HK-2 (cell line): ENCODE measurements at regions not wholly inside any gene's neighbourhood (a gene's known extent, or its start where the extent isn't known, plus 50 kb on each side); places are given as distances from the start of the nearest gene placed in this dataset.

Experiments
- DNase-seq: peaks from one replicate; pipeline ENCODE4 v3.0.0-alpha.2; 2018; ENCODE audit not compliant: unreplicated experiment

- DNase-seq = no peak
Measured at GRCh38 chr20:11247046-11248010, 573.5 kb upstream of the JAG1 start.

GRCh38 chr20:11248011-11248409 lies 574.2 kb upstream of the JAG1 start:
- DNase-seq = no peak

GRCh38 chr20:11248687-11249638 lies 575.2 kb upstream of the JAG1 start:
- DNase-seq = no peak

- DNase-seq = no peak
Measured at GRCh38 chr20:11249683-11250082, 575.9 kb upstream of the JAG1 start.

GRCh38 chr20:11252447-11252846 lies 578.6 kb upstream of the JAG1 start:
- DNase-seq = no peak

GRCh38 chr20:11255455-11255854 lies 581.7 kb upstream of the JAG1 start:
- DNase-seq = no peak

GRCh38 chr20:11255860-11256259 lies 582.1 kb upstream of the JAG1 start:
- peak; percentile 28 for DNase-seq

GRCh38 chr20:11260611-11261010 lies 586.8 kb upstream of the JAG1 start:
- no peak for DNase-seq

GRCh38 chr20:11261533-11262000 lies 587.8 kb upstream of the JAG1 start:
- peak; percentile 93 for DNase-seq

GRCh38 chr20:11266571-11266970 lies 592.8 kb upstream of the JAG1 start:
- DNase-seq = peak; percentile 23

GRCh38 chr20:11267131-11267761 lies 593.4 kb upstream of the JAG1 start:
- peak; percentile 91 for DNase-seq

GRCh38 chr20:11267762-11268335 lies 594.0 kb upstream of the JAG1 start:
- peak; percentile 25 for DNase-seq

- no peak for DNase-seq
Measured at GRCh38 chr20:11270566-11270965, 596.8 kb upstream of the JAG1 start.

GRCh38 chr20:11271319-11271718 lies 597.5 kb upstream of the JAG1 start:
- peak; percentile 25 for DNase-seq

- no peak for DNase-seq
Measured at GRCh38 chr20:11271920-11272594, 598.3 kb upstream of the JAG1 start.

- DNase-seq = peak; percentile 49
Measured at GRCh38 chr20:11274141-11274594, 600.4 kb upstream of the JAG1 start.

GRCh38 chr20:11275740-11276139 lies 601.9 kb upstream of the JAG1 start:
- no peak for DNase-seq

- DNase-seq = no peak
Measured at GRCh38 chr20:11277170-11277569, 603.4 kb upstream of the JAG1 start.

GRCh38 chr20:11277858-11278257 lies 604.1 kb upstream of the JAG1 start:
- no peak for DNase-seq

GRCh38 chr20:11278461-11278860 lies 604.7 kb upstream of the JAG1 start:
- no peak for DNase-seq

- no peak for DNase-seq
Measured at GRCh38 chr20:11281240-11281639, 607.4 kb upstream of the JAG1 start.
